GM13976 (cell line): ENCODE measurements at regions not wholly inside any gene's neighbourhood (a gene's known extent, or its start where the extent isn't known, plus 50 kb on each side); places are given as distances from the start of the nearest gene placed in this dataset.

Experiments used
- DNase-seq: peaks from one replicate; pipeline ENCODE4 v3.0.0; 2012; ENCODE audit warnings: low spot score
- CTCF ChIP-seq: IDR thresholded peaks from 2 replicates; pipeline ENCODE4 v1.5.1; 2012; ENCODE audit warnings: borderline replicate concordance, mild to moderate bottlenecking; ENCODE audit not compliant: insufficient read depth; ENCODE audit errors: extremely low read depth, missing control alignments, control extremely low read depth
- in situ Hi-C: fragments of 300-500 bp; cut with MboI; formaldehyde crosslinking; loops from one replicate; pipeline ENCODE4 v1.12.0; 2022; ENCODE audit warnings: low sequenced_read_pairs, mixed read lengths, inconsistent platforms; ENCODE audit not compliant: unreplicated experiment

DNA sequence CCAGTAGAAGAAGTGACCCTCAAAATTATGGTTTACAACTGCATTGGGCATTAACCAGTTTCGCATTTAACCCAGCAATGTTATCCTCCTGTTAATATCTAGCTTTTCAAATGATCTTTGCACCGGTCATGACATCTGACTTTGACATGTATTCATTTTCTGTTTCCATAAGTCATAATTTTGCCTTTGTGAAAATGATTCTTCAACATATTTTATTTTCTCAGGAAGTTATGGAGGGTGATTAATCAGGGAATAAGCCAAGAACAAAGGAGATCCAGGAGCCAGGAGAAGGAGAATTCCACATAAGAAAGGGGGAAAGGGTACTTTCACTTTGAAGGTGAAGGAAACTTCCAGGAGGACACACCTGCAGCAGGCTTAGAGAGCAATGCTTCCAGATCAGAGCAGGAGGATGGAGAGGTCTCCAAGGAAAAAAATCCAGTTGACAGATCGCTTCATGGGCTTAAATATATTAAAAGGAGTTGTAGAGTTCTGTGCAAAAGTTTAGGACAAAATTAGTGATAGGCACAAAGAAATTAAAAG lies 92.1 kb upstream of the FAM3C start:
- DNase-seq, result no peak
- in situ Hi-C loops, result no loop called here
- no peak for TF ChIP-seq CTCF

GRCh38 chr7:121486590-121486989 lies 90.5 kb upstream of the FAM3C start:
- in situ Hi-C loops, result no loop called here
- TF ChIP-seq CTCF, result no peak
- DNase-seq, result no peak

DNA sequence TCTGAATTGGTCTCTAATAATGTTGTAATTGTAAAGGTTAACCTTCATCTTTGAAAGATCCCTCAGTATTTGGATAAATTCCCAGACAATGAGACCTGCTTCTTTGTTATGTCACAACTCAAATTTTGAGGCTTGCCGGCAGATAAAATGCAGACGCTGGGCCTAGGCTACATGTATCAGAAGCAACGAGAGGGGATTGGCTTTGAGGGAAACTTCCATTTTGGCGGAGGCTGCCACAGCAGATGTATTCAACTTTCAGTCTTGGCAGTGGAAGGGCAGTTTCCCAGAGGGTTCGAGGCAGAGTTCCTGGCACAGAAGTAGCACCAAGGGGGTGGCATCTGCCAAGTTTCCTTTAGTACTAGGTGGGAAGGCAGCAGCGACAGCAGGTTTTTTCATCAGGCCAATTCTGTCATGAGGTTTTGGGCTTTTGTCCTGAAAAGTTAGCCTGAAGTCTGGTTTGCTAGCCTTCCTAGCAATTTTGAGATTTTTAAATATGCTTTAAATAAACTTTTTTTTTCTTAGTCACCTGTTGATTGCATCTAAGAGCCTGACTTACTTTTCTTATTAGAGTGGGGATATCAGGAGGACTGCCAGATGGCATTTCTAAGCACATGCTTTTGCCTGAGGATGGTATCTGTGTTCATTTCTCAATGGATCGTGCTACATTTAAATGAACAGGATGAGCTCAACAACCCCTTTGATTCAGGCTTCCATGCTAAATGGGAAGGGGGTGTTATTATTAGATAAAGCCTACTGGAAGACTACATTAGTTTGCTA lies 89.5 kb upstream of the FAM3C start:
- in situ Hi-C loops, result no loop called here
- TF ChIP-seq CTCF, result no peak
- DNase-seq, result no peak

DNA sequence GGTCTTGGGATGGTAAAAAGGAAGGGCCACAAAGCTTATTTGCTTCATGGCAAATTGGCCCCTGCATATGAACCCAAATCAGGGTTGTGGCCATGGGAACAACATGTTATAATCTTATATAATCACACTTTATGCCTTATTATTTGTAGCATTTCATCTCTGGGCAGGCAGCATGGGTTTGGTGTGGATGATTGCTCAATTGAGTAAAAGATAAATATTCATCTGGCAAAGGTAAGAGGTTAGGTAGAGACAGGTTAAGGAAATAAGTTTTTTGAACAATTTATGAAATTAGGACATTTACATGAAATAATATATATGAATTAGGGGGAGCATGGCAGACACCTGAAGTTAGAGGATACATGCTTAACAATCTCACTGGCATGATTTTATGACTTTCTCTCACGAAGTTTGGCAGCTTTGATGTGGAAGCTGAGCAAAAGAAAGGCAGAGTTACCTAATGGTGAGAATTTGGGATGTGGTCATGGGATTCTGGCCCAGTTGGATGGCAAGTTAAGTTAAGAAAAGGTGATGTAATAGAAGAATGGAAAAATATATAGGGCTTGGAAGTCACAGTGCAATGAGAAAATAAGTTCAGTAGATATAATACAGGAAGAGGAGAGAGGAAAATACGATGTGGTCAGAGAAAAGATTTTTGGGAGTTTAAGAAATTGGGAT lies 88.1 kb upstream of the FAM3C start:
- no peak for TF ChIP-seq CTCF
- DNase-seq, result no peak
- in situ Hi-C loops, result no loop called here

GRCh38 chr7:121480566-121481335 lies 84.6 kb upstream of the FAM3C start:
- in situ Hi-C loops, result no loop called here
- no peak for DNase-seq
- no peak for TF ChIP-seq CTCF

DNA sequence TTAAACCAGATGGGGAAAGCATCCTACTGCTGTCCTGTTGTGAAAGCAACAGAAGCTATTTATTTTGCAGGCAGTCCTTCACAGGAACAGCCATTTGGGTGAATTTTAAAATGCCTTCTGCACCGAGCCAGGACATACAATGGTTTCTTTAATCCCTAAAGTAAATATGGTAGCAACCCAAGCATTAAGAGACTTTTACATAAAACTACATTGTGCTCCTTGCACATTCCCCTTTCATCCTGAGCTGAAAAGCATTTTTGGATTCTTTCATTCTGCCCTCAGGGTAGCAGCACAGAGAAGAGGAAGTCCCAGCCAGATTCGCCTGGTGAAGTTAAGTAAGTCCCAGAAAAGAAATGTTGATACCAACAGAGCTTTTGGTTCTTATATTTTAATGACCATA lies 84.0 kb upstream of the FAM3C start:
- DNase-seq, result no peak

More for the DNA sequence above, 84.0 kb upstream of the FAM3C start:
- no peak for TF ChIP-seq CTCF
- in situ Hi-C loops, result no loop called here
